ENCODE measurements at regions not wholly inside any gene's neighbourhood (a gene's known extent, or its start where the extent isn't known, plus 50 kb on each side); places are given as distances from the start of the nearest gene placed in this dataset.

DNA sequence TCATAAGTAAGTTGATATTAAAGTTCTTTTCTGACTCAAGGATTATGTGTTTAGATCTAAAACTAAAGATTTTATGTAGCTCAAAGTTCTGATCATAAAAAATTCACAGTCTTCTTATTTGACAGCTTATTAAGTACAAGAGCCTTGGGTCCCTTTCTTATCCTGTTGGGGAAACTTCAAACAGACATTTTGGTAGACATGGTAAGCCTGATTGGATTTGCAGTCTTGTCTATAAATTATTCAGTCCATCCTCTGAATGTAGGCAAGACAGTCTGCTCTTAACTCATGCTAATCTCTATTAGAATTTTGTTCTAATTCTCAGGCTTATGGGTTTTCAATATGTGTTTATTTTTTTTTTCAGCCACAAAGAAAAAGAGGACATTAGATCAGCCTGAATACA is 1718.7 kb upstream of the SLC10A2 start:
- TF ChIP-seq, protein P1, sequence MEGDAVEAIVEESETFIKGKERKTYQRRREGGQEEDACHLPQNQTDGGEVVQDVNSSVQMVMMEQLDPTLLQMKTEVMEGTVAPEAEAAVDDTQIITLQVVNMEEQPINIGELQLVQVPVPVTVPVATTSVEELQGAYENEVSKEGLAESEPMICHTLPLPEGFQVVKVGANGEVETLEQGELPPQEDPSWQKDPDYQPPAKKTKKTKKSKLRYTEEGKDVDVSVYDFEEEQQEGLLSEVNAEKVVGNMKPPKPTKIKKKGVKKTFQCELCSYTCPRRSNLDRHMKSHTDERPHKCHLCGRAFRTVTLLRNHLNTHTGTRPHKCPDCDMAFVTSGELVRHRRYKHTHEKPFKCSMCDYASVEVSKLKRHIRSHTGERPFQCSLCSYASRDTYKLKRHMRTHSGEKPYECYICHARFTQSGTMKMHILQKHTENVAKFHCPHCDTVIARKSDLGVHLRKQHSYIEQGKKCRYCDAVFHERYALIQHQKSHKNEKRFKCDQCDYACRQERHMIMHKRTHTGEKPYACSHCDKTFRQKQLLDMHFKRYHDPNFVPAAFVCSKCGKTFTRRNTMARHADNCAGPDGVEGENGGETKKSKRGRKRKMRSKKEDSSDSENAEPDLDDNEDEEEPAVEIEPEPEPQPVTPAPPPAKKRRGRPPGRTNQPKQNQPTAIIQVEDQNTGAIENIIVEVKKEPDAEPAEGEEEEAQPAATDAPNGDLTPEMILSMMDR (conservative IDR thresholded peaks at IDR 0.05; ENCODE audit: low read length), result no peak
- no peak for TF ChIP-seq EZH2phosphoT487 (IDR thresholded peaks at IDR 0.05; ENCODE audit: borderline replicate concordance, low read depth, low read length)

Measured in OCI-LY7 (cell line).